Endothelial cell of umbilical vein (primary cell): ENCODE measurements at regions not wholly inside any gene's neighbourhood (a gene's known extent, or its start where the extent isn't known, plus 50 kb on each side); places are given as distances from the start of the nearest gene placed in this dataset.

Source experiments
- BruUV-seq: library from RNA; stranded (reverse); fragments of 400-500 nt; replicated peaks from 2 replicates; lab custom pipeline; 2021; lab: Mats Ljungman, UMichigan
- CTCF ChIA-PET: fragments of 300-600, 350-600 bp; sonication (Branson Sonifier 250); formaldehyde crosslinking; loops from one replicate; lab custom pipeline; 2021; ENCODE audit warnings: antibody characterized with exemption, inconsistent platforms; lab: Charles Lee
- POLR2A ChIA-PET: fragments of 300-600, 350-600 bp; sonication (Branson Sonifier 250); formaldehyde crosslinking; loops from one replicate; lab custom pipeline; 2021; ENCODE audit warnings: antibody characterized with exemption, inconsistent platforms; lab: Charles Lee
- DNase-seq: peaks from one replicate; pipeline ENCODE4 v3.0.0-alpha.2; 2011; ENCODE audit warnings: low read depth, low spot score
- FAIRE-seq: peaks from 2 replicates; lab custom pipeline; 2011; peaks lifted over from hg19 to GRCh38; lab: Jason Lieb, UNC
- H2AFZ ChIP-seq: 2 replicates; pipeline ENCODE4 v1.6.0; 2012; ENCODE audit warnings: low read depth, low read length, control low read depth, inconsistent platforms
- H3K27ac ChIP-seq: 2 replicates; pipeline ENCODE4 v1.5.1; 2011; ENCODE audit warnings: low read depth, mild to moderate bottlenecking, control low read depth, low read length, moderate library complexity; ENCODE audit not compliant: insufficient read depth
- H3K27me3 ChIP-seq, 2 experiments: 2 replicates each; pipeline versions ENCODE4 v1.6.0 to v1.6.1; 2011; ENCODE audit warnings: low read length in 2 of 2, mixed read lengths in 1 of 2; ENCODE audit not compliant: control insufficient read depth in 2 of 2, insufficient read depth in 2 of 2
- H3K36me3 ChIP-seq, 2 experiments: 2 replicates in 1 of 2; 3 replicates in 1 of 2; pipeline ENCODE4 v1.5.1; 2011; ENCODE audit warnings: low read length in 2 of 2, mild to moderate bottlenecking in 1 of 2, moderate library complexity in 1 of 2; ENCODE audit not compliant: control insufficient read depth in 2 of 2, insufficient read depth in 2 of 2; ENCODE audit errors: extremely low read depth in 1 of 2
- H3K4me1 ChIP-seq: 3 replicates; pipeline ENCODE4 v1.5.1; 2011; ENCODE audit warnings: mild to moderate bottlenecking, low read length; ENCODE audit not compliant: control insufficient read depth, insufficient read depth; ENCODE audit errors: extremely low read depth
- H3K4me2 ChIP-seq: 2 replicates; pipeline ENCODE4 v1.6.1; 2011; ENCODE audit warnings: low read length, control low read depth, mixed read lengths; ENCODE audit not compliant: insufficient read depth
- H3K4me3 ChIP-seq, 3 experiments: fragments of 200-600 bp in 1 of 3; sonication (generic), shearing (Covaris generic) in 1 of 3; replicated peaks in 1 of 3; 2 replicates each; pipeline ENCODE4 v1.5.1; 2011 to 2016; ENCODE audit warnings: control low read depth in 3 of 3, low read length in 3 of 3, mild to moderate bottlenecking in 2 of 3, inconsistent platforms in 1 of 3, low read depth in 1 of 3, moderate library complexity in 1 of 3; ENCODE audit not compliant: insufficient read depth in 1 of 3
- H3K79me2 ChIP-seq: 2 replicates; pipeline ENCODE4 v1.6.0; 2012; ENCODE audit warnings: low read length, inconsistent platforms; ENCODE audit not compliant: control insufficient read depth, insufficient read depth
- H3K9ac ChIP-seq: replicated peaks from 2 replicates; pipeline ENCODE3; 2011; ENCODE audit warnings: low read length, control low read depth; ENCODE audit not compliant: insufficient read depth; ENCODE audit errors: extremely low read depth
- H3K9me1 ChIP-seq: replicated peaks from 3 replicates; pipeline ENCODE4 v1.6.0; 2011; ENCODE audit warnings: mild to moderate bottlenecking, low read length; ENCODE audit not compliant: control insufficient read depth, insufficient read depth; ENCODE audit errors: extremely low read depth
- H3K9me3 ChIP-seq: replicated peaks from 2 replicates; pipeline ENCODE4 v1.5.1; 2012; ENCODE audit warnings: low read length, inconsistent platforms; ENCODE audit not compliant: control insufficient read depth, insufficient read depth
- H4K20me1 ChIP-seq: replicated peaks from 2 replicates; pipeline ENCODE3; 2011; ENCODE audit warnings: mild to moderate bottlenecking, low read length; ENCODE audit not compliant: control insufficient read depth, insufficient read depth; ENCODE audit errors: extremely low read depth
- GATA2 ChIP-seq: IDR thresholded peaks from 2 replicates; pipeline ENCODE4 v1.7.0; 2011; ENCODE audit warnings: low read depth, mild to moderate bottlenecking, moderate library complexity, mixed read lengths, low read length; ENCODE audit not compliant: insufficient read length, insufficient read depth
- JUN ChIP-seq: IDR thresholded peaks from 2 replicates; pipeline ENCODE4 v1.6.1; 2011; ENCODE audit warnings: borderline replicate concordance, low read depth; ENCODE audit not compliant: insufficient read length, insufficient read depth
- MYC ChIP-seq: IDR thresholded peaks from one replicate; pipeline ENCODE4 v1.6.1; 2011; ENCODE audit warnings: mild to moderate bottlenecking, low read depth, low read length
- POLR2A ChIP-seq: IDR thresholded peaks from 2 replicates; pipeline ENCODE4 v1.6.1; 2012; ENCODE audit warnings: low read depth, mild to moderate bottlenecking, control low read depth, low read length
- POLR2AphosphoS5 ChIP-seq: IDR thresholded peaks from 2 replicates; pipeline ENCODE4 v1.6.1; 2012; ENCODE audit warnings: low read depth, mild to moderate bottlenecking, control low read depth, low read length, moderate library complexity; ENCODE audit not compliant: insufficient read depth
- dilution Hi-C: fragments of 300-500 bp; cut with MboI; formaldehyde crosslinking; loops from one replicate; pipeline ENCODE4 v1.15.0; 2019; ENCODE audit warnings: low sequenced_read_pairs; ENCODE audit not compliant: extremely low pct_ligation_motif_present
- intact Hi-C: fragments of 100-400 bp; cut with micrococcal nuclease; formaldehyde crosslinking; loops from one replicate; pipeline ENCODE4 v1.10.0; 2022
- TF ChIP-seq, protein P1 (sequence below), 2 donors: IDR thresholded peaks; 1 replicate in 1 of 2; 2 replicates in 1 of 2; pipeline ENCODE4 v1.5.1; 2011; ENCODE audit warnings: low read length in 2 of 2, mild to moderate bottlenecking in 2 of 2, moderate library complexity in 2 of 2, control low read depth in 1 of 2, inconsistent platforms in 1 of 2, low read depth in 1 of 2; ENCODE audit not compliant: insufficient read depth in 1 of 2; ENCODE audit errors: extremely low read depth in 1 of 2

DNA sequence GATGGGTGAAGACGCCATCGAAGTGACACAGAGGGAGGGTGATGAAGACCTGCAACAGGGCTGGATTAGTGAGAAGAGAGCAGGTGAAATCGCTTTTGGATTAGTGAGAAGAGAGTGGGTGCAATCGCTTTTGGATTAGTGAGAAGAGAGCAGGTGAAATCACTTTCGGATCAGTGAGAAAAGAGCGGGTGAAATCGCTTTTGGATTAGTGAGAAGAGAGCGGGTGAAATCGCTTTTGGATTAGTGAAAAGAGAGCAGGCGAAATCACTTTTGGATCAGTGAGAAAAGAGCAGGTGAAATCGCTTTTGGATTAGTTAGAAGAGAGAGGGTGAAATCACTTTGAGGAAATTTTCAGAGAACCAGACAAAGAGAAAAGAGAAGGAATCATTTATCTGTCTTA lies 67.2 kb upstream of the TRIO start:
- Histone ChIP-seq H2AFZ (no peak overlapping the region), H3K36me3 (no peaks in the 10 kb centered on the region), H3K27me3 (peaks cover 2 to 9% of the 10 kb centered on the region in 2 experiments), H3K4me3 (no peak overlapping the region), H3K4me1 (no peaks in the 10 kb centered on the region), H3K27ac (no peak overlapping the region), H3K9me3 (no peaks in the 10 kb centered on the region), H4K20me1 (no peaks in the 10 kb centered on the region), H3K79me2 (no peaks in the 10 kb centered on the region), H3K4me2 (no peak overlapping the region), H3K9me1 (no peaks in the 10 kb centered on the region), H3K9ac (no peak overlapping the region)
- TF ChIP-seq POLR2A: no peak
- no peak for TF ChIP-seq JUN
- no peak for TF ChIP-seq POLR2AphosphoS5
- no peak for TF ChIP-seq MYC
- TF ChIP-seq, protein P1, sequence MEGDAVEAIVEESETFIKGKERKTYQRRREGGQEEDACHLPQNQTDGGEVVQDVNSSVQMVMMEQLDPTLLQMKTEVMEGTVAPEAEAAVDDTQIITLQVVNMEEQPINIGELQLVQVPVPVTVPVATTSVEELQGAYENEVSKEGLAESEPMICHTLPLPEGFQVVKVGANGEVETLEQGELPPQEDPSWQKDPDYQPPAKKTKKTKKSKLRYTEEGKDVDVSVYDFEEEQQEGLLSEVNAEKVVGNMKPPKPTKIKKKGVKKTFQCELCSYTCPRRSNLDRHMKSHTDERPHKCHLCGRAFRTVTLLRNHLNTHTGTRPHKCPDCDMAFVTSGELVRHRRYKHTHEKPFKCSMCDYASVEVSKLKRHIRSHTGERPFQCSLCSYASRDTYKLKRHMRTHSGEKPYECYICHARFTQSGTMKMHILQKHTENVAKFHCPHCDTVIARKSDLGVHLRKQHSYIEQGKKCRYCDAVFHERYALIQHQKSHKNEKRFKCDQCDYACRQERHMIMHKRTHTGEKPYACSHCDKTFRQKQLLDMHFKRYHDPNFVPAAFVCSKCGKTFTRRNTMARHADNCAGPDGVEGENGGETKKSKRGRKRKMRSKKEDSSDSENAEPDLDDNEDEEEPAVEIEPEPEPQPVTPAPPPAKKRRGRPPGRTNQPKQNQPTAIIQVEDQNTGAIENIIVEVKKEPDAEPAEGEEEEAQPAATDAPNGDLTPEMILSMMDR (IDR thresholded peaks at IDR 0.05; ENCODE audit: extremely low read depth in 1 of 2, insufficient read depth in 1 of 2, low read depth in 1 of 2, low read length in 2 of 2): no peak
- POLR2A ChIA-PET: no interaction called here
- no peak for FAIRE-seq
- no TSS peak for BruUV-seq
- no peak for DNase-seq
- intact Hi-C loops: no loop called here
- CTCF ChIA-PET: interaction anchor here (1.0 kb wide), 1 partner anchor 11 kb away, joined by 4 read pairs; no protein-coding TSS in a partner anchor
- dilution Hi-C loops: no loop called here

- dilution Hi-C loops (no loop called here), intact Hi-C loops (no loop called here)
- FAIRE-seq: no peak
- Histone ChIP-seq H3K27ac (no peak overlapping the region), H3K36me3 (no peaks in the 10 kb centered on the region), H3K4me1 (no peaks in the 10 kb centered on the region), H3K4me2 (no peak overlapping the region), H3K4me3 (no peak overlapping the region), H4K20me1 (no peaks in the 10 kb centered on the region), H3K79me2 (no peaks in the 10 kb centered on the region), H3K9me3 (no peaks in the 10 kb centered on the region), H3K27me3 (peaks cover 4 to 8% of the 10 kb centered on the region in 2 experiments), H2AFZ (no peak overlapping the region), H3K9me1 (no peaks in the 10 kb centered on the region), H3K9ac (no peak overlapping the region)
- no peak for TF ChIP-seq GATA2
- CTCF ChIA-PET: interaction anchor here (1.3 kb wide), 1 partner anchor 23 kb away, joined by 3 read pairs; no protein-coding TSS in a partner anchor
- POLR2A ChIA-PET: no interaction called here
- DNase-seq: no peak
- BruUV-seq: no TSS peak
Measured at GRCh38 chr5:14071433-14071832, 71.7 kb upstream of the TRIO start.
